Coronary artery (tissue), 2 donors: ENCODE measurements at regions not wholly inside any gene's neighbourhood (a gene's known extent, or its start where the extent isn't known, plus 50 kb on each side); places are given as distances from the start of the nearest gene placed in this dataset.

Source experiments
- DNase-seq: peaks from one replicate; pipeline ENCODE4 v3.0.0-alpha.2; 2017; ENCODE audit warnings: low spot score
- H3K27ac ChIP-seq, 2 donors: fragments of 200-600 bp; sonication (generic); one replicate each; pipeline ENCODE4 v1.5.1; 2016 to 2019
- H3K4me3 ChIP-seq: fragments of 200-600 bp; sonication (generic); 2 replicates; pipeline ENCODE4 v1.5.1; 2016; ENCODE audit warnings: mild to moderate bottlenecking, moderate library complexity
- TF ChIP-seq, protein P1 (sequence below): fragments of 200-600 bp; sonication (generic); IDR thresholded peaks from one replicate; pipeline ENCODE4 v1.5.1; 2019; ENCODE audit warnings: antibody characterized with exemption

DNA sequence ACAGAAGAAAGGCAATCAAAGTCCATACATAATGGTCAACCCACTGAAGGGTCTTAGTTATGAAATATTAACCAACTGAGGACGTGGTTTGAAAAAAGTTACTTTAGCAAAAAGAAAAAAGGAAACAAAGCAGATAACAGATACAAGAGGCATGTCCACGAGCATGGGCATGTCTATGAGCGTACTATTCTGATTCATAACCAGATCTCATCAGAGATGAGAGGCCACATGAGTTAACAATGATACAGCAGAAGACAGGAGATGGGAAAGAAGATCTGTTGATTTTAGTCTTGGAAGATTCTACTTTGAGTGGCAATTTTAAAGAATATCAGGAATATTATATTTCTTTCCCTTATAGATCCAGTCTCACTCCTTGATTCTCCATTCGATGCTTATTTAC is 262.9 kb upstream of the SLITRK3 start:
- Histone ChIP-seq H3K4me3 (no peak overlapping the region), H3K27ac (no peak overlapping the region)
- TF ChIP-seq, protein P1, sequence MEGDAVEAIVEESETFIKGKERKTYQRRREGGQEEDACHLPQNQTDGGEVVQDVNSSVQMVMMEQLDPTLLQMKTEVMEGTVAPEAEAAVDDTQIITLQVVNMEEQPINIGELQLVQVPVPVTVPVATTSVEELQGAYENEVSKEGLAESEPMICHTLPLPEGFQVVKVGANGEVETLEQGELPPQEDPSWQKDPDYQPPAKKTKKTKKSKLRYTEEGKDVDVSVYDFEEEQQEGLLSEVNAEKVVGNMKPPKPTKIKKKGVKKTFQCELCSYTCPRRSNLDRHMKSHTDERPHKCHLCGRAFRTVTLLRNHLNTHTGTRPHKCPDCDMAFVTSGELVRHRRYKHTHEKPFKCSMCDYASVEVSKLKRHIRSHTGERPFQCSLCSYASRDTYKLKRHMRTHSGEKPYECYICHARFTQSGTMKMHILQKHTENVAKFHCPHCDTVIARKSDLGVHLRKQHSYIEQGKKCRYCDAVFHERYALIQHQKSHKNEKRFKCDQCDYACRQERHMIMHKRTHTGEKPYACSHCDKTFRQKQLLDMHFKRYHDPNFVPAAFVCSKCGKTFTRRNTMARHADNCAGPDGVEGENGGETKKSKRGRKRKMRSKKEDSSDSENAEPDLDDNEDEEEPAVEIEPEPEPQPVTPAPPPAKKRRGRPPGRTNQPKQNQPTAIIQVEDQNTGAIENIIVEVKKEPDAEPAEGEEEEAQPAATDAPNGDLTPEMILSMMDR: no peak
- no peak for DNase-seq

DNA sequence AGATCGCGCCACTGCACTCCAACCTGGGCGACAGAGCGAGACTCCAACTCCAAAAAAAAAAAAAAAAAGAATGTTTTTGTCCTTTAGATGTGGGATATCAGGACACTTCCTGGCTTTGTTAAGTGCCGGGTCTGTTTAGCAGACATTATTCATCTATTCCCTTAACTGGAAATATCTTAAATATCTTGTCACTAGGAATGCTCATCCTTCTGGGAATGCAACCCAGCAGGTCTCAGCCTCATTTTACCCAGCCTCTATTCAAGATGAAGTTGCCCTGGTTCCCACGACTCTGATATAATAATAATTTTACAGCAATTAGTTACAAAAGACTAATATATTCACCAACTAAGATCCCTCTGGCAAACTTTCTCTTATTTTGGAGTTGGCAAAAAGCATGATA is 260.9 kb upstream of the SLITRK3 start:
- H3K4me3 ChIP-seq: no peak overlapping the region
- DNase-seq: no peak
- no peak overlapping the region for H3K27ac ChIP-seq
- TF ChIP-seq, protein P1: no peak

DNA sequence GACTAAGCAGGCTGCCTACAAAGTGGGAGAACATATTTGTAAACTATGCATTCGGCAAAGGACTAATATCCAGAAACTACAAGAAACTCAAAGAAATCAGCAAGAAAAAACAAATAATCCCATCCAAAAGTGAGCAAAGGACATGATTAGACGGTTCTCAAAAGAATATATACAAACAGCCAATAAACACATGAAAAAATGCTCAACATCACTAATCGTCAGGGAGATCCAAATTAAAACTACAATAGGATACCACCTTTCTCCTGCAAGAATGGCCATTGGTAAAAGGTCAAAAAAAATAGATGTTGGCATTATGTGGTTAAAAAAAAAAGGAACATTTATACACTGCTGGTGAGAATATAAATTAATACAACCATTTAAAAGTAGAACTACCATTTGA is 259.6 kb upstream of the SLITRK3 start:
- TF ChIP-seq, protein P1: no peak
- H3K4me3 ChIP-seq: no peak overlapping the region
- no peak for DNase-seq

GRCh38 chr3:165455360-165455759 is 259.2 kb upstream of the SLITRK3 start:
- H3K4me3 ChIP-seq: no peak overlapping the region
- no peak for DNase-seq
- no peak overlapping the region for H3K27ac ChIP-seq
- TF ChIP-seq, protein P1: no peak

More for the DNA sequence above, 259.6 kb upstream of the SLITRK3 start:
- H3K27ac ChIP-seq: no peak overlapping the region

DNA sequence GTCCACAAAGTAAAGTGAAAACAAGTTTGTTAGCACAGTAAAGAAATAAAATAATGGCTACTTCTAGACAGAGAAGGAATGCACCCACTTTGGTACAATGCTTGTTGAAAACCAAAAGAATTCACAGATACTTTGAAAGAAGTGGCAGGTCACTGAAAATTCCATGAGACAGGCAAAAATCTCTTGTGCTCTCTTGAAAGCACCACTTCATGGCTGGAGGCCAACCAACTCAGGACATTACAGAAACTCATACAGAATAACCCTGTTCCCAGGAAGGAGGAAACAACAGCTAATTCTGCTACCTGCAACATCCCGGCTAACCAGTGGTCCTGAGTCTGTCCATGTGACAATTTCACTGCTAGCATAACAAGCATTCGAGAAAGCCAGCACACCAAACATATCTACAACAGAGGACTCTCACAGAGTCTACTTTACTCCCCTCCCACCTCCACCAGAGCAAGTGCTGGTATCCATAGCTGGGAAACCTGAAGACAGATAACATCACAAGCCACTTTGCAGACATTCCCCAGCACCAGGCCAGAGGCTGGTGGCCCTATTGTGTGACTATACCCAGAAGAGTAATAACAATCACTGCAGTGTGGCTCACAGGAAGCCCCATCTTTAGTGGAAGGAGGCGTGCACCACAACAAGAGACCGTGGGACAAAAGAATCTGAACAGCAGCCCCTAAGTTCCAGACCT is 255.3 kb upstream of the SLITRK3 start:
- TF ChIP-seq, protein P1: no peak
- Histone ChIP-seq H3K27ac (no peak overlapping the region), H3K4me3 (no peak overlapping the region)
- DNase-seq: no peak

GRCh38 chr3:165446555-165446954 is 250.4 kb upstream of the SLITRK3 start:
- Histone ChIP-seq H3K4me3 (no peak overlapping the region), H3K27ac (no peak overlapping the region)
- no peak for DNase-seq
- TF ChIP-seq, protein P1: no peak

GRCh38 chr3:165444745-165445144 is 248.6 kb upstream of the SLITRK3 start:
- Histone ChIP-seq H3K4me3 (no peak overlapping the region), H3K27ac (no peak overlapping the region)
- DNase-seq: no peak
- TF ChIP-seq, protein P1: no peak
